Hepatocyte (in vitro differentiated cells): ENCODE measurements at regions not wholly inside any gene's neighbourhood (a gene's known extent, or its start where the extent isn't known, plus 50 kb on each side); places are given as distances from the start of the nearest gene placed in this dataset.
A peak's percentile ranks its signal among the peaks of the same experiment; 100 is the strongest.

ENCODE experiments used
- DNase-seq: peaks from one replicate; pipeline ENCODE4 v3.0.0-alpha.2; 2016; ENCODE audit warnings: low spot score
- H2AFZ ChIP-seq: fragments of 200-600 bp; sonication (generic); 2 replicates; pipeline ENCODE4 v1.6.0; 2016; ENCODE audit warnings: antibody characterized with exemption, mild to moderate bottlenecking
- H3K27ac ChIP-seq: fragments of 200-600 bp; sonication (generic); 2 replicates; pipeline ENCODE4 v1.5.1; 2016; ENCODE audit warnings: mild to moderate bottlenecking
- H3K27me3 ChIP-seq: fragments of 200-600 bp; sonication (generic); 2 replicates; pipeline ENCODE4 v1.6.1; 2016
- H3K36me3 ChIP-seq: fragments of 200-600 bp; sonication (generic); replicated peaks from 2 replicates; pipeline ENCODE4 v1.5.1; 2016; ENCODE audit warnings: low read depth; ENCODE audit not compliant: insufficient read depth
- H3K4me1 ChIP-seq: fragments of 200-600 bp; sonication (generic); 2 replicates; pipeline ENCODE4 v1.5.1; 2016; ENCODE audit warnings: mild to moderate bottlenecking, moderate library complexity; ENCODE audit not compliant: insufficient read depth
- H3K4me2 ChIP-seq: fragments of 200-600 bp; sonication (generic); 2 replicates; pipeline ENCODE4 v1.6.0; 2016
- H3K4me3 ChIP-seq: fragments of 200-600 bp; sonication (generic); 2 replicates; pipeline ENCODE4 v1.5.1; 2016; ENCODE audit warnings: mild to moderate bottlenecking
- H3K79me2 ChIP-seq: fragments of 200-600 bp; sonication (generic); 2 replicates; pipeline ENCODE4 v1.6.0; 2017; ENCODE audit warnings: mild to moderate bottlenecking
- H3K9me2 ChIP-seq: fragments of 200-600 bp; sonication (generic); replicated peaks from 2 replicates; pipeline ENCODE4 v1.6.0; 2017; ENCODE audit warnings: mild to moderate bottlenecking; ENCODE audit not compliant: insufficient read depth
- H3K9me3 ChIP-seq: fragments of 200-600 bp; sonication (generic); 2 replicates; pipeline ENCODE4 v1.5.1; 2016; ENCODE audit warnings: low read depth, mild to moderate bottlenecking
- H4K20me1 ChIP-seq: fragments of 200-600 bp; sonication (generic); 2 replicates; pipeline ENCODE4 v1.6.0; 2016; ENCODE audit warnings: mild to moderate bottlenecking; ENCODE audit not compliant: insufficient read depth, poor library complexity, severe bottlenecking
- CTCF ChIP-seq: fragments of 200-600 bp; sonication (generic); IDR thresholded peaks from 2 replicates; pipeline ENCODE4 v1.5.1; 2016; ENCODE audit warnings: antibody characterized with exemption, mild to moderate bottlenecking; ENCODE audit not compliant: poor library complexity
- EZH2 ChIP-seq: fragments of 200-600 bp; sonication (generic); IDR thresholded peaks from 2 replicates; pipeline ENCODE4 v1.6.1; 2016; ENCODE audit warnings: antibody characterized with exemption, mild to moderate bottlenecking, borderline replicate concordance
- EZH2phosphoT487 ChIP-seq: fragments of 200-600 bp; sonication (generic); IDR thresholded peaks from one replicate; pipeline ENCODE4 v1.6.1; 2018; ENCODE audit warnings: antibody characterized with exemption, mild to moderate bottlenecking, low read depth, moderate library complexity; ENCODE audit not compliant: unreplicated experiment, severe bottlenecking
- WGBS: methylation state at CpG from one replicate; pipeline ENCODE4 v1.1.6; 2016; ENCODE audit warnings: low lambda C conversion rate; ENCODE audit errors: missing lambda C conversion rate; 5-methylcytosine and 5-hydroxymethylcytosine counted together

DNA sequence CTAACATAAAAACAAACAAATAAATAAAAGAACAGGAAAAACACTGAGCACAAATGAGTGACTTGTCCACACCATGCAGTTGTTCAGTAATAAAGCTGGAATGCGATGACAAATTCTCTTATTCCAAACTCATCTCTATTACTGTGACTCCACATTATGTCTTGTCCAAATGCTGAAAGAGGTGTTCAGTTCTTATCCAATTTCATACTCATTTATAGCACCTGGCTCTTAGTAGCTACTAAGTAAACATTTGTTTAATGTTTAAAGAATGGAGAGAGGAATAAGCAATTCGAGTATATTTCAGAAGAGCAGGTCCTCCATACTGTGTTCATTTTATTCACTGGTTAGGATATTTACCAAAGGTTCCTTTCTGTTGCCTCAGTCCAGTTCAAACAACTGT is 439.0 kb upstream of the JAG1 start:
- H3K4me2 ChIP-seq = no peak overlapping the region
- H3K79me2 ChIP-seq = no peaks in the 10 kb centered on the region
- no peaks in the 10 kb centered on the region for H3K27me3 ChIP-seq
- H2AFZ ChIP-seq = no peak overlapping the region
- no peaks in the 10 kb centered on the region for H3K4me1 ChIP-seq
- WGBS = 77% methylated on average over 2 of the region's 2 CpGs
- DNase-seq = no peak
- H3K36me3 ChIP-seq = no peaks in the 10 kb centered on the region
- H3K9me3 ChIP-seq = no peaks in the 10 kb centered on the region
- no peak overlapping the region for H3K27ac ChIP-seq
- TF ChIP-seq EZH2phosphoT487 = no peak
- TF ChIP-seq CTCF = no peak
- no peaks in the 10 kb centered on the region for H3K9me2 ChIP-seq
- H3K4me3 ChIP-seq = no peak overlapping the region
- no peaks in the 10 kb centered on the region for H4K20me1 ChIP-seq

- Histone ChIP-seq H4K20me1 (no peaks in the 10 kb centered on the region), H3K27ac (no peak overlapping the region), H3K79me2 (no peaks in the 10 kb centered on the region), H3K9me2 (no peaks in the 10 kb centered on the region), H3K4me1 (no peaks in the 10 kb centered on the region), H2AFZ (no peak overlapping the region), H3K27me3 (no peaks in the 10 kb centered on the region), H3K4me2 (no peak overlapping the region), H3K4me3 (no peak overlapping the region), H3K36me3 (no peaks in the 10 kb centered on the region), H3K9me3 (no peaks in the 10 kb centered on the region)
- DNase-seq = no peak
- TF ChIP-seq CTCF = no peak
- TF ChIP-seq EZH2phosphoT487 = no peak
- TF ChIP-seq EZH2 = no peak
These were observed 440.6 kb upstream of the JAG1 start for GRCh38 chr20:11114382-11114781.

GRCh38 chr20:11117808-11118528 is 444.2 kb upstream of the JAG1 start:
- Histone ChIP-seq H3K27me3 (no peaks in the 10 kb centered on the region), H3K36me3 (no peaks in the 10 kb centered on the region), H3K4me1 (no peaks in the 10 kb centered on the region), H3K4me2 (no peak overlapping the region), H4K20me1 (no peaks in the 10 kb centered on the region), H3K9me3 (no peaks in the 10 kb centered on the region), H3K9me2 (no peaks in the 10 kb centered on the region), H2AFZ (no peak overlapping the region), H3K27ac (no peak overlapping the region), H3K79me2 (no peaks in the 10 kb centered on the region), H3K4me3 (no peak overlapping the region)
- 81% methylated on average over 2 of the region's 2 CpGs for WGBS
- no peak for TF ChIP-seq CTCF
- TF ChIP-seq EZH2 = no peak
- no peak for TF ChIP-seq EZH2phosphoT487
- peak; percentile 5 for DNase-seq
